Umbilical cord (tissue), 1 donor: ENCODE measurements at regions not wholly inside any gene's neighbourhood (a gene's known extent, or its start where the extent isn't known, plus 50 kb on each side); places are given as distances from the start of the nearest gene placed in this dataset.
A peak's percentile ranks its signal among the peaks of the same experiment; 100 is the strongest.
"Not testable (repeated sequence)": the region's sequence is repeated elsewhere in the genome, so short reads cannot be mapped to it uniquely, and the experiment has no call there.

Experiments used
- DNase-seq: peaks from one replicate; pipeline ENCODE4 v3.0.0-alpha.2; 2015; ENCODE audit warnings: low spot score

DNA sequence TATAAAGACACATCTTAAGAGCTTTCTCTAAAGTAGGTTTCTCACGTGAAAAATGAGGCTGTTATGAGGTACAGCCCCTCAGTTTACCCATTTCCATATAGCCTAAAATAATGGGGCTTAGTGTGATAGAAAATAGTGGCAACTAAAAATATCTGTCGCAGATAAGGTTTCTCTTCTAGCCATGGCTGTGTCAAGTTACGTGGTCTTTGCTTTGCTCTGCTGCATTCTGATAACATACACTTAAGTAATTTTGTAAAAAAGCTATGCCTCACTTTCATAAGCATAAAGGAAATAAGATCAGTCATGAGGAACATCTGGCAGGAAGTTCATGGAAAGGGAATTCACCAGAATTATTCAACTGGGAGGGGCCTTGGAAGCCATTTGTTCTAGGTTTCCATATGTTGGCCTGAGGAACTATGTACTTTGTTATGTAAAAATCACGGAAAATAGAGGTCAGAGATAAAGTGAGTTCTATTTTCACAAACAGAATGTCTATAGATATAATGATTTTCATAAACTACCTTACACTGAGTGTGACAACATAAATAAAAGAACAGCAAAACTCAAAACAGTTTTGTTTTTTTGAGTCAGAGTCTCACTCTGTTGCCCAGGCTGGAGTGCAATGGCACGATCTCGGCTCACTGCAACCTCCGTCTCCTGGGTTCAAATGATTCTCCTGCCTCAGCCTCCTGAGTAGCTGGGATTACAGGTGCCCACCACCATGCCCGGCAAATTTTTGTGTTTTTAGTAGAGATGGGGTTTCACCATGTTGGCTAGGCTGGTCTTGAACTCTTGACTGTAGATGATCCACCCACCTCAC lies 195.6 kb upstream of the KRR1 start:
- peak; percentile 83 for DNase-seq

DNA sequence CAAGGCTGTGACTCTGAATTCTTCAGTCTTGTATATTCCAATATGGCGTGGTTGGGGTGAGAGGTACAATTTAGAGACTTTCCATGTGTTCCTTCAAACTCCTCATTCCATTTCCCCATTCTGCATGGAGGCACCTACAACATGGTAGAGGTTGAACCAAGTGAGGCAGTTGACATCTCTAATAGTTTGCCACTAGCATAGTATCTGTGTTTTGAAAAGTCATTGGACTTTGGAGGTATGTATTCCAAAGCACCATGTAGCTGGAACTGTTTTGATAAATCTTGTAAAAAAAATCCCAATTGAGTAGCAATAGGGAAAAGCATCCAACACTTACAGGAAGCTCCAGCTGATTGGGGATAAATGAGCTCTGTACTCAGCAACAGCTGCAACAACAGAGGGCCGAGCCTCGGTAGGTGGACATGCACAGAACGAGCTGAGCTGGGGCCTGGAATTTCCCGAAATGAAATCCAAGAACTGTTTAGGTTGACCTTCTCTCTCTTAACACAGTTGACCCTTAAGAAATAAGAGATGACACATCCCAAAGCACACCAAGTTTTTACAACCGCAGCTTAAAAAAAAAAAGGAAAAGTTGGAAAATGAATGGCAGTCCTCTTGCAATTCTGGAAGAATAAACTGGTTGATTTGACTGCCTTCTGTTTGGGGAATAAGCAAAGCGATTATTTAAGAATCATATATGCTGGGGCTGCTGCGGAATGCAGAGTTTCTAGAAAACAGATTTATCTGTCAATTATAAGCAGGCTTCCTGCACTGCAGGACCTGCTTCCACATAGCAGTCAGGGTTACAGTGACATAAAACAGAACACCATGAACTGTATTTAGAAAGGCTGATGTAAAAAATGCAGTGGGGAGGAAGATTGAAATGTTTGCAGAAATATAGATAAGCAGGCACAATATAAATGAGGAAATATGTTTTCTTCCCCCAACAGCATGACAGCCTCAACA lies 194.6 kb upstream of the KRR1 start:
- peak; percentile 97 for DNase-seq

DNA sequence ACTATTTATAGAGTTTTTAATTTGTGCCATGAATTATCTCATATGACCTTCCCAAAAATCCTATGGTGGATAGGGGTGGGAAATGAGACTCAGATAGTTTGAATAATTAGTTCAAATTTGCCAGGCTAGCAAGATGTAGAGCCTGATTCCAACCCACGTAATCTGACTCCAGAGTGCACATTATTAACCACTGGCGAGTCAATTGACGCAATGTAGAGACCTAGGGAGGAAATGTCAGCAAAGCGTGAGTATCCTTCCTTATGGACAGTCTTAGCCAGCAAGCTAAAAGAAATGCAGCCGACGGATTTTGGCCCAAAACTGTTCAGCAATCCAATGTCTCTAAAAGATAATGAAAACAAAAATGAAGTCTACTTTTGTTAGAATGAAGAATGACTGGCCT lies 193.3 kb upstream of the KRR1 start:
- DNase-seq, result no peak

DNA sequence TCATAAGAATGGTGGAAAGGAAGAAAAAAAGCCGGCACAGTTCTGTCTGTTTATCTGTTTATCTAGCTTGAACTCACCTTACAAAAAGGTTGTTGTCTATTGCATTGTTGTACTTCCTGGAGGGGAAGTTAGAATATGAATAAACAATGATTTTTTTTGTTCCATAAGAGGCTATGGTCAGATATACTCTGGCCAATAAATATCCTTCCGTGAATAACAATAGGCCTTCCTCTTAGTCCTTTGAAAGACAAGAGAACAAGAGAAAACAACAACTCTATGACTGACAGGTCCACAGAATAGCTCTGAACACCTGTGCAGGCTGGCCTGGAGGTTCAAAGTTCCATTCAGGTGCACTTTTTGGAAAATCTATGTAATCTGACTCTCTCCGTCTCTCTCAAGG lies 192.8 kb upstream of the KRR1 start:
- no peak for DNase-seq

DNA sequence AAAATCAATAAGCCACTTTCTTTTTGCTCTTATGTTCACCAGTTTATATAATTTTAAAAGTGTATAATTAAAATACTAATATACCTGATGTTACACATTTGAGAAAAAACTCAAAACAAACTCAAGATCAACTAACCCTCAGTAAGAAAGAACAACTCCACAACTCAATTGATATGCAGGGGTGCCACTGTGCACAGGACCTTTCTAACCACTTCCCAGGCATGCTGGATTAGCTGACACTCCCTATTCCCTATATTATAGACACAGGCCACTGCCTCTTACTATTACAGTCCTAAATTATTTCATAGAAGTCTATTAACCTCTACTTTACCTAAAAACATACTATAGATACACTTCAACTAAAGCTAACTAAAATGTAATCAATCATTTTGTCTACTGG lies 191.7 kb upstream of the KRR1 start:
- DNase-seq, result no peak

DNA sequence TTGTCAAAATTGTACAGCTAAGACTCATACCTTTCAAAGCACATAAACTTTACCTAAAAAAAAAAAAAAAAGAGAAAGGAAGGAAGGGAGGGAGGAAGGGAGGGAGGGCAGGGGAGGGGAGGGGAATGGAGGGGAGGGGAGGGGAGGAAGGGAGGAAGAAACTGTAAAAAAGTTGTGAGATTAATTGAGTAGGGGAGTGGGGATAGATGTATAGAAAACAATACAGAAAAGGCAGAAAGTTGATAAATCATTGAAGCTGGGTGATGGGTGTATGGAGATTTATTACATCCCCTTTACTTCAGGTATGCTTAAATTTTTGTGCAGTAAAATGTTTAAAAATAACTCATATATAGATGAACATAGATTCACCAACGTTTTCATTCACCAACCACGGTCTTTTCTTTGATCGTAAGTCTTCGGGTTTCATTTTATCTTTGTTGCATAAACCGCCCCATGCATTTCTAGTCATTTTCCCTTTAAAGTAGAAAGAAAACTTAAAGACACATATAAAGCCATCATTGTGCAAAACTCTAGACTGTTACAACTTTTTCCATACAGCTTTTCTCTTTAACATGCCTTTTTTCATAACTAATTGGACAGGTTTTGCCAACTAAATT lies 191.2 kb upstream of the KRR1 start:
- no peak for DNase-seq

DNA sequence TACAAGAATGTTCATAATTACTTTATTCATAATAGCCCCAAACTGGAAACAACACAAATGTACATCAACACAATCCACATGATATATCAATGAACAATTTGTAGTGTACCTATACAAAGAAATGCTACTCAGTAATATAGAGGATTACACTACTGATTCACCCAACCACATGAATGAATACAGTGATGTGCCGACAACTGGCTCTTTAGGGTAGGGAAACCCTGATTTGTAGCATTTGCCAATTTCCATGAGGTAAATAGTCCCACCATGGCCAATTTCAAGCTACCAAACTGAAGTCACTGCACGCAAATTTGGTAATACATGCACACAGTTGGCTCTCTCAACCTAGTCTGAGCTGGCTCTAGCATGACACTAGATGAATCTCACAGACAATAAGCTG lies 190.4 kb upstream of the KRR1 start:
- DNase-seq, result no peak

DNA sequence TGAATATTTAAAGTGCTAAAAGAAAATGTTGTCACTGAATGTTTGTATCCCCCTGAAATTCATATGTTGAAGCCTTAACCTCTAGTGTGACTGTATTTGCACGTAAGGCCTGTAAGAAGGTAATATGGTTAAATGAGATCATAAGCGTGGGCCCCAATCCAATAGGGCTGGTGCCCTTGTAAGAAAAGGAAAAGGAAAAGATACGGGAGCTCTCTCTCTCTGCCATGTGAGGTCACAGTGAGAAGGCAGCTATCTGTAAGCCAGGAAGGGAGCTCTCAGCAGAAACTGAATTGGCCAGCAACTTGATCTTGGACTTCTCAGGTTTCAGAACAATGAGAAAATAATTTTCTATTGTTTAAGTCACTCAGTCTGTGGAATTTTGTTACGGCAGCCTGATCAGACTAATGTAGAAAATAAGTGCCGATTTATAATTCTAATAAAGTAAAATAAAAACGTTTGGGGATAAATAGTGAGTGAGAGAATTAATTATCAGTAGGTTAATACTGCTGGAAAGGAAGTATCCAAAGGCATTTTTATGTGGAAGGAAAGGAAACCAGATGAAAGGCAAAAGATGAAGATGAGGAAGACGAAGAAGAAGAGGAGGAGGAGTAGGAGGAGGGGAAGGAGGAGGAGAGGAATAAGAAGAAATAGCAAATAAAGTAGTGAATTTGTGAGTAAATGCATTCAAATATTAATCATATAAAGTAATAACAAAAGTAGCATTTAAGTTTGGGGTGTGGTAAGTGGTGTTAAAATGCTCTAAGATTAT lies 188.5 kb upstream of the KRR1 start:
- no peak for DNase-seq

DNA sequence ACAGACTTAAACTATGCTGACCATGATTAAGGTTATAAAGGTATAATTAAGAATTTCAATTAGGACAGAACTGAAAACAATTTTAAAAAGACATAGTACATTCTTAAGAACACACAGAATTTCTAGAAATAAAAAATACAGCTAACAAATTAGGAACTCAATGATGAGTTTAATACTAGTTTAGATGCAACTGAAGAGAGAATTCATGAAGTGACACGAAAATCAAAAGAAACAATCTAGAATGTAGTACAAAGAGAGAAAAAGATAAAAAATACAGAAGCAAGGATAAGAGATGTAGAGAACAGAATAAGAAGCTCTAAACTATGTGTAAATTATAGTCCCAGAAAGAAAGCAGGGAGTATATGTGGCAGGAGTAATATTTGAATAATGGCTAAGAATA lies 187.8 kb upstream of the KRR1 start:
- DNase-seq, result no peak

DNA sequence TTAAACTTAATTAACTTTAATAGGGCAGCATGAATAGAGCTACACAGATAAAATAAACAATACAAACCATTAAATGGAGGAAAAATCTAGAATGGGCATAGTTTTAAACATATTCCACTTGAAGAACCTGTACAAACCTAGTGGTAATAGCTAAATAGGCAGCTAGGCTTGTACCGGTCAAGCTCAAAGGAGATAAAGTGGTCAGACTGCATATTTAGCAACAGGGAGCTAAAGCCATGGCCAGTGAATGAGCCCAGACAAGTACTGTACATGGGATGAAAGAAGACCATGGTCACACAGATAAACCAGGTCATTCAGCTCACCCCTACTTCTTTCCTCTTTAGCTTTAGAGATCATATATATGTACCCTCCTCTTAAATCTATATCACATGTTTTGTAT lies 186.6 kb upstream of the KRR1 start:
- no peak for DNase-seq

DNA sequence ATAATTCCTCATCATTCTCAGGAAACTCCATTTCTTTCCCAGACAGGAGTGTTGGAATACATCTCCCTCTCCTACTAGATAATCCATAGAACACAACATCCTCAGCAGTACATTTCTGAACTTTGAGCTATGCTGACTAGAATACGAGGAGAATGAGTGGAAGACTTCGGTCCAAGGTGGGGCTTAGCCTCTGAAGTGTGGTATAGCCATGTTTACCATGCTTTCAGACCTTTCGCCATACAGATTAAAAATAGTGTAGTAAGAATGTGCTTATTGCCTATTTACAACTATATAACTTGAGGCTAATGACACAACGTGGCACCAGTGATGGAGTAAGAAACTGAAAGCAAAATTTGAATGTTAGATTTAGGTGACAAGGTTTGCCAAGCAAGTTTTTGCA lies 184.5 kb upstream of the KRR1 start:
- no peak for DNase-seq

DNA sequence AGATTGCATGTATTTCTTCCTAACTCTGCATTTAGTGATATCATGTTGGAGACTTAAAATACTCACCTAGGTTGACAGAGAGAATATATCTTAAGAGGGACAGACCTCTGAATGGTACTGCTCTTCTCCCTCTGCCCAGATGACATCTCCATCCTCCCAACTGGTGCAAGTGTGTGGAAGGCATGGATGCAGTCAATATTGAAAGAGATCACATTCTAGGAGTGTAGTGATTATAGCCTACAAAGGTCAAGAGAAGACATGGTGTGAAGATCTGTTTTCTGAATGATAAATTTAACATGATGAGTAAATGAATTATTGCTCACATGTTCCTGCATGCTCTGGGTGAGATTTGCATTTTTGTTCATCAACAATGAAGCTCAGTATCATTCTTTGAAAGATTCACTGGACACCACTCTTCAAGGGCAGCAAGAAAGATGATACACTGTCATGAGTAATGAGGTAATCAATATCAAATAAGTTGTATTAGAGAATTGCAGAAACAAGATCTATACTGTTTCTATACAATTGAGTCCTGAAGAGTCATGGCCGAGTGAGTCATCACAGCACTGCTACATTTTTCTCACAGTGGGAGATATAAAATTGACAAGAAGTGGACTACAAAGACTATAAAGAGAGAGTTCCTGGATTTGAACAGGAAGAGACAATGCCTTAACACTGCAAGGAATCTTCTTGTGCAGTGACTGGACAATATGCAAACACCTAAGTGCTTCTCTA lies 183.3 kb upstream of the KRR1 start:
- DNase-seq, result no peak

DNA sequence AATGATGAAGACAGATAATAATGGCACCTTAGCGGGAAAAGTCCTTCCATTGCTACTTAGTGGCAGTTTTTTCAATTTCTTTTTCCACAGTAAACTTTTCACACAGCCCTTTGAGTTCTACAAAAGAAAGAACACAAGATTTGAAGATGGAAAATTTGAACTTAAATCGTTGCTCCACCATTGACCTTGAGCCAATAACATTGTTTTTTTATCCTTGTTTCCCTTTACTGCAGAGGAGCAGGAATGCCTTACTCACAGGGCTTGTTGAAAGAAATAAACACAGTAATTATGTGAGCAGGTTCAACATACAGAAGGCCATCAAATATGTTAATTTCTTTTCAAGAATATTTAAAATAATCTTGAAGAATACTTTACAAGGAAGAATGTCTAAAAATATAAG lies 181.5 kb upstream of the KRR1 start:
- no peak for DNase-seq

DNA sequence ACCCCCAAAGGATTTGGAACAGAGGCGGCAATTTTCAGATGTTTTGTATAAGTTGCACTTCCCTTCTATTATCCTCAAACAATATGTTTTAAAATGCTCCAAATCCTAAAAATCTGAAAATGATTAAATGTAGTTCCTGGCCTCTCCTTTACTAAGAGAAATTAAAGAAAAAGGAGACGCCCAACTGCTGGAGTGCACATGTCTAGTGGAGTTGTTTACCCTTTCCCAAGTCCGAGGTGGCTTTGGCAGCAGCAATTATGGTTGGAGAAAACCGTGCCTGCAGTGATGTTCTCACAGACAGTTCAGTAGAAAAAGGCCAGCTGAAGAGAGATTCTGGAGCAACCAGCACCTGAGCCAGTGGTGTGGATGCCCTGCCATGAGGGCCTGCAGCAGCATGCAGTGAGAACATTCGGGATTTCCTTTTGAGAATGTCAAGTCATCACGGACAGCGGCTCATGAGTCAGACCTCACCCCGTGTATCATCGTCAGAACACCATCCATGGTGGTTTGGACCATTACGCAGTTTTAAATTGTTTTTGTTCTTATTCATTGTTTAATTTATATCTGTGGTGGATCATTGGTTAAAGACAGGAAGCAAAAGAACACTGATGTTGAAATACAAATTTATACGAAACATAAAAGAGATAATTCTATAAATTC lies 179.0 kb upstream of the KRR1 start:
- DNase-seq, result no peak

DNA sequence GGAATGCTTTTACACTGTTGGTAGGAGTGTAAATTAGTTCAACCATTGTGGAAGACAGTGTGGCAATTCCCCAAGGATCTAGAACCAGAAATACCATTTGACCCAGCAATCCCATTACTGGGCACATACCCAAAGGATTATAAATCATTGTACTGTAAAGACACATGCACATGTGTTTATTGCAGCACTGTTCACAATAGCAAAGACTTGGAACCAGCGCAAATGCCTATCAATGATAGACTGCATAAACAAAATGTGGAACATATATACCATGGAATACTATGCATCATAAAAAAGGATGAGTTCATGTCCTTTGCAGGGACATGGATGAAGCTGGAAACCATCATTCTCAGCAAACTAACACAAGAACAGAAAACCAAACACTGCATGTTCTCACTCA lies 174.8 kb upstream of the KRR1 start:
- DNase-seq, result not testable (repeated sequence)

DNA sequence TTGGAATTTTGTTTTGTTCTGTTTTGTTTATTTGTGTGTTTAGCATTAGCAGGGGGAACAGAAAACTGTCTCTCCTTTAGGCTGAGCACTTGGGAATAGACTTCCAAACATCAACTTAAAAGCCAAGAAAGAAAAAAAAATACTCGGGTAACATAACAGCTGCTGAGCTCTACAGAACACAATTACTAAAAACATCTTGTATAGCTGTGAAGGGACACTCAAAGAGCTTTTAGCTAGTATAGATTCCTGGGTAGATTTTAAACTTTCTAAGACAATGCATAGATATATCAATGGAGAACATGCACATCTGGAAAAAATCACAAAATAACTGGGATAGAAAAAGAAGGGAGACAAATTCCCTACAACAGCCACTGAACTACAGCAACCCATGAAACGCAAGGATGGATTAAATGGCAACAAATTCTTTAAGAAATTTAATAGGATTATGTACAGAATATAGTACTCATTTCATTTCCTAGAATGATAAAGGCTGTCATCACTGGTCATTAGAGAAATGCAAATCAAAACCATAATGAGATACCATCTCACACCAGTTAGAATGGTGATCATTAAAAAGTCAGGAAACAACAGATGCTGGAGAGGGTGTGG lies 174.3 kb upstream of the KRR1 start:
- no peak for DNase-seq

DNA sequence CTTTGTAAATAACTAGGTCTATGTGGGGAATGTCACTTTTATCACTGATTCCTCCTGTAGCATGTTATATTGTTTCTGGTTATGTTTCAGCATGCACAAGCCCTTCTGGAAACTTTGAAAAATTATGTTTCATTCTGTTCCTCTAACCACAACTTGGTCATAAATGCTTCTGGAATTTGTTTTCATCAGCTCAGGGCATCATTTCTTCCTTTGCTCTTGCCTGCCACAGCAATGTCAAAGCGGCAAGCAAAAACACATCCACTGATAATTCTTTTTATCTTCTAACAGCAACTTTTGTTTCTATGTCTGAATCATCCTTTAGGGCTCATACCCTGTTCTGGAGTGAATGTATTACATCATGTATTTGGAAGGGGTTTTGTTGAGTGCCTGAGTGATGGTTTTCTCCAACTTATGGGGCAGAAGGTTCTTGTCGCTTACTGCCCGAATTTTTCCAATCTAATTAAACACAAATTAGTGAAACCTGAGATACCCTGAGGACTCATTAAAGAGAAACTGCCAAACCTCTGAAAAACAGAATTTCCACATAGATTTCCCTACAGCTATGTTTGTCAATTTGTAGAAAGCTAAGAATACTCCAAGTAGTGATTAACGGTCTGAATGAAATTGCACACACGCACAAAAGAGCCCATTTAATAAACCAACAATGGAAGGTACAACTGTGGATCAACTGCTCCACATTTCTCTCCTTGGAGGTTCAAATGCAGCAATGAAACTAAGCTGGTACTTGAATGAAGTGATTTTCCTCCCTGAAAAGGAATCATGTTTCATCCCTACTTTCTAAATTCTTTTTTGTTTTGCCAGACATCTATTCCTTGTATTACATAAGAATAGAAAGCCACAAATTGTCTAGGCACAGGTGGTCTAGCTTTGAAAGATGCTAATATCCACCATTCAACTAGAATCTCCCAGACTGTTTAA lies 173.5 kb upstream of the KRR1 start:
- peak; percentile 93 for DNase-seq

DNA sequence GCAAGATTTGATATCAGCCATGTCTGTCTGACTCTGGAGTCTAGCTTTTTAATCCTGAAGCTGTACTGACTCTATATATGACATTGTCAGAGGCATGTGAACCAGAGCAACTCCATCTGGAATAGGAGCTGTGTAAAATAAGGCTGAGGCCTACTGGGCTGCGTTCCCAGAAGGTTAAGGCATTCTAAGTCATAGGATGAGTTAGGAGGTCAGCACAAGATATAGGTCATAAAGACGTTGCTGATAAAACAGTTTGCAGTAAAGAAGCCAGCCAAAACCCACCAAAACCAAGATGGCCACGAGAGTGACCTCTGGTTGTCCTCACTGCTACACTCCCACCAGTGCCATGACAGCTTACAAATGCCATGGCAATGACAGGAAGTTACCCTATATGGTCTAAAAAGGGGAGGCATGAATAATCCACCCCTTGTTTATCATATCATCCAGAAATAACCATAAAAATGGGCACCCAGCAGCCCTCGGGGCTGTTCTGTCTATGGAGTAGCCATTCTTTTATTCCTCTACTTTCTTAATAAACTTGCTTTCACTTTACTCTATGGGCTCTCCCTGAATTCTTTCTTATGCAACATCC lies 172.7 kb upstream of the KRR1 start:
- DNase-seq, result peak; percentile 95
